Chondrocyte (in vitro differentiated cells): ENCODE measurements at regions not wholly inside any gene's neighbourhood (a gene's known extent, or its start where the extent isn't known, plus 50 kb on each side); places are given as distances from the start of the nearest gene placed in this dataset.

ENCODE experiments used
- DNase-seq: peaks from one replicate; pipeline ENCODE4 v3.0.0; 2021; ENCODE audit warnings: mixed read lengths, low spot score
- H3K27ac Mint-ChIP-seq: one replicate; pipeline ENCODE4 v1.8.0; 2021; ENCODE audit warnings: mild to moderate bottlenecking, moderate library complexity, mixed read lengths; ENCODE audit not compliant: unreplicated experiment
- H3K27me3 Mint-ChIP-seq: 2 replicates; pipeline ENCODE4 v1.8.0; 2021; ENCODE audit warnings: low read depth, mixed read lengths
- H3K36me3 Mint-ChIP-seq: 2 replicates; pipeline ENCODE4 v1.8.0; 2021; ENCODE audit warnings: low read depth, mixed read lengths
- H3K4me1 Mint-ChIP-seq: 2 replicates; pipeline ENCODE4 v1.8.0; 2021; ENCODE audit warnings: low read depth, mild to moderate bottlenecking, mixed read lengths
- H3K4me3 Mint-ChIP-seq: one replicate; pipeline ENCODE4 v1.8.0; 2021; ENCODE audit warnings: mild to moderate bottlenecking, moderate library complexity, mixed read lengths; ENCODE audit not compliant: unreplicated experiment
- H3K9me3 Mint-ChIP-seq: 2 replicates; pipeline ENCODE4 v1.8.0; 2021; ENCODE audit warnings: low read depth, mixed read lengths
- CTCF ChIP-seq: fragments of 200-600 bp; sonication (generic); IDR thresholded peaks from 2 replicates; pipeline ENCODE4 v1.5.0; 2021; ENCODE audit warnings: antibody characterized with exemption, mild to moderate bottlenecking, moderate library complexity

GRCh38 chr12:58433959-58434358 lies 486.3 kb downstream of the LRIG3 start:
- Mint-ChIP-seq H3K27me3 (no peaks in the 10 kb centered on the region), H3K27ac (no peak overlapping the region), H3K9me3 (peaks cover 12% of the 10 kb centered on the region), H3K4me1 (peaks cover 2% of the 10 kb centered on the region), H3K4me3 (no peak overlapping the region), H3K36me3 (peaks cover 5% of the 10 kb centered on the region)
- TF ChIP-seq CTCF = no peak
- no peak for DNase-seq

- DNase-seq = no peak
- H3K9me3 Mint-ChIP-seq = peaks cover 8% of the 10 kb centered on the region
- peaks cover 2% of the 10 kb centered on the region for H3K4me1 Mint-ChIP-seq
- no peak for TF ChIP-seq CTCF
- no peaks in the 10 kb centered on the region for H3K27me3 Mint-ChIP-seq
- H3K36me3 Mint-ChIP-seq = peaks cover 2% of the 10 kb centered on the region
- no peak overlapping the region for H3K27ac Mint-ChIP-seq
- no peak overlapping the region for H3K4me3 Mint-ChIP-seq
These were observed 485.6 kb downstream of the LRIG3 start for GRCh38 chr12:58434726-58435125.

GRCh38 chr12:58435647-58436046 lies 484.7 kb downstream of the LRIG3 start:
- H3K27me3 Mint-ChIP-seq = no peaks in the 10 kb centered on the region
- peaks cover 2% of the 10 kb centered on the region for H3K4me1 Mint-ChIP-seq
- peaks cover 4% of the 10 kb centered on the region for H3K9me3 Mint-ChIP-seq
- no peak for DNase-seq
- H3K4me3 Mint-ChIP-seq = no peak overlapping the region
- no peak for TF ChIP-seq CTCF
- peaks cover 2% of the 10 kb centered on the region for H3K36me3 Mint-ChIP-seq
- no peak overlapping the region for H3K27ac Mint-ChIP-seq

- no peak overlapping the region for H3K4me3 Mint-ChIP-seq
- no peak for TF ChIP-seq CTCF
- H3K4me1 Mint-ChIP-seq = no peaks in the 10 kb centered on the region
- no peaks in the 10 kb centered on the region for H3K27me3 Mint-ChIP-seq
- DNase-seq = no peak
- H3K36me3 Mint-ChIP-seq = no peaks in the 10 kb centered on the region
- peaks cover 2% of the 10 kb centered on the region for H3K9me3 Mint-ChIP-seq
- no peak overlapping the region for H3K27ac Mint-ChIP-seq
These were observed 478.8 kb downstream of the LRIG3 start for GRCh38 chr12:58441483-58441882.

- Mint-ChIP-seq H3K4me1 (no peaks in the 10 kb centered on the region), H3K27me3 (no peaks in the 10 kb centered on the region), H3K27ac (no peak overlapping the region), H3K9me3 (peaks cover 2% of the 10 kb centered on the region), H3K4me3 (no peak overlapping the region), H3K36me3 (no peaks in the 10 kb centered on the region)
- peak; percentile 67 for TF ChIP-seq CTCF
- DNase-seq = no peak
These were observed 476.9 kb downstream of the LRIG3 start for GRCh38 chr12:58443273-58443980.
